ENCODE measurements at regions not wholly inside any gene's neighbourhood (a gene's known extent, or its start where the extent isn't known, plus 50 kb on each side); places are given as distances from the start of the nearest gene placed in this dataset.
"Not testable (repeated sequence)": the region's sequence is repeated elsewhere in the genome, so short reads cannot be mapped to it uniquely, and the experiment has no call there.

- CTCF ChIA-PET: no interaction called here
- no peak for DNase-seq (ENCODE audit: low read depth, low spot score)
- no peak for TF ChIP-seq CTCF (IDR thresholded peaks at IDR 0.05; ENCODE audit: insufficient read depth, low read length, missing control alignments)
- POLR2A ChIA-PET: no interaction called here
- no peak overlapping the region for H3K4me3 ChIP-seq (ENCODE audit: low read depth, low read length)
These were observed 475.9 kb upstream of the SMARCA2 start for GRCh38 chr9:1539216-1539615.

GRCh38 chr9:1550636-1551035 is 464.5 kb upstream of the SMARCA2 start:
- POLR2A ChIA-PET: no interaction called here
- no peak overlapping the region for H3K4me3 ChIP-seq (ENCODE audit: low read depth, low read length)
- no peak for TF ChIP-seq CTCF (IDR thresholded peaks at IDR 0.05; ENCODE audit: insufficient read depth, low read length, missing control alignments)
- DNase-seq (ENCODE audit: low read depth, low spot score): no peak
- CTCF ChIA-PET: no interaction called here

- no peak for TF ChIP-seq CTCF (IDR thresholded peaks at IDR 0.05; ENCODE audit: insufficient read depth, low read length, missing control alignments)
- no peak overlapping the region for H3K4me3 ChIP-seq (ENCODE audit: low read depth, low read length)
- CTCF ChIA-PET: no interaction called here
- no peak for DNase-seq (ENCODE audit: low read depth, low spot score)
- POLR2A ChIA-PET: no interaction called here
These were observed 460.8 kb upstream of the SMARCA2 start for GRCh38 chr9:1554081-1555035.

- DNase-seq (ENCODE audit: low read depth, low spot score); POLR2A ChIA-PET; H3K4me3 ChIP-seq (ENCODE audit: low read depth, low read length); CTCF ChIA-PET: not testable (repeated sequence)
These were observed 456.5 kb upstream of the SMARCA2 start for GRCh38 chr9:1558666-1559065.

GRCh38 chr9:1575939-1576338 is 439.2 kb upstream of the SMARCA2 start:
- ChIA-PET CTCF (no interaction called here), POLR2A (no interaction called here)
- no peak for TF ChIP-seq CTCF (IDR thresholded peaks at IDR 0.05; ENCODE audit: insufficient read depth, low read length, missing control alignments)
- DNase-seq (ENCODE audit: low read depth, low spot score): no peak
- no peak overlapping the region for H3K4me3 ChIP-seq (ENCODE audit: low read depth, low read length)

GRCh38 chr9:1580215-1580614 is 434.9 kb upstream of the SMARCA2 start:
- no peak overlapping the region for H3K4me3 ChIP-seq (ENCODE audit: low read depth, low read length)
- no peak for TF ChIP-seq CTCF (IDR thresholded peaks at IDR 0.05; ENCODE audit: insufficient read depth, low read length, missing control alignments)
- CTCF ChIA-PET: no interaction called here
- POLR2A ChIA-PET: no interaction called here
- DNase-seq (ENCODE audit: low read depth, low spot score): no peak

- ChIA-PET POLR2A (no interaction called here), CTCF (no interaction called here)
- no peak for DNase-seq (ENCODE audit: low read depth, low spot score)
- TF ChIP-seq CTCF (IDR thresholded peaks at IDR 0.05; ENCODE audit: insufficient read depth, low read length, missing control alignments): no peak
- no peak overlapping the region for H3K4me3 ChIP-seq (ENCODE audit: low read depth, low read length)
These were observed 433.2 kb upstream of the SMARCA2 start for GRCh38 chr9:1581926-1582325.

Measured in AG04449 (cell line).